GDM1 (cell line): ENCODE measurements at regions not wholly inside any gene's neighbourhood (a gene's known extent, or its start where the extent isn't known, plus 50 kb on each side); places are given as distances from the start of the nearest gene placed in this dataset.

Source experiments
- DNase-seq: peaks from one replicate; lab custom pipeline; 2025; lab: John Stamatoyannopoulos, UW

DNA sequence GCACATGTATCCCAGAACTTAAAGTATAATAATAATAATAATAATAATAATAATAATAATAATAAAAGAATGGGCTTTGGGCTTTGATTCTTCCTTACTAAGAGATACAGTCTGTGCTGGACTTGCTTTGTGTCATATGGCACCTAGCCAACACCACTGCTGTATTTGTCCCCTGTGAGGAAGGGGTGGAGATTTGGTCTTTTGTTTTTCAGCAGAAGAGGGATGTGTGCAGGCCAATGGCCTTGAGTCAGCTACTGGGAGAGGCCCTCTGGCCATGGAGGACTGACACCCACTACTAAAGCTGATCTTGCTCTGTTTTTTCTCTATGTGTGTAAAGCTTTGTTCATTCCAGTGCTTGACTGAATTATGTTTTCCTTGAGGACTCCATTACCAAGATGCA, 573.0 kb upstream of the PCDH15 start:
- DNase-seq, result no peak

DNA sequence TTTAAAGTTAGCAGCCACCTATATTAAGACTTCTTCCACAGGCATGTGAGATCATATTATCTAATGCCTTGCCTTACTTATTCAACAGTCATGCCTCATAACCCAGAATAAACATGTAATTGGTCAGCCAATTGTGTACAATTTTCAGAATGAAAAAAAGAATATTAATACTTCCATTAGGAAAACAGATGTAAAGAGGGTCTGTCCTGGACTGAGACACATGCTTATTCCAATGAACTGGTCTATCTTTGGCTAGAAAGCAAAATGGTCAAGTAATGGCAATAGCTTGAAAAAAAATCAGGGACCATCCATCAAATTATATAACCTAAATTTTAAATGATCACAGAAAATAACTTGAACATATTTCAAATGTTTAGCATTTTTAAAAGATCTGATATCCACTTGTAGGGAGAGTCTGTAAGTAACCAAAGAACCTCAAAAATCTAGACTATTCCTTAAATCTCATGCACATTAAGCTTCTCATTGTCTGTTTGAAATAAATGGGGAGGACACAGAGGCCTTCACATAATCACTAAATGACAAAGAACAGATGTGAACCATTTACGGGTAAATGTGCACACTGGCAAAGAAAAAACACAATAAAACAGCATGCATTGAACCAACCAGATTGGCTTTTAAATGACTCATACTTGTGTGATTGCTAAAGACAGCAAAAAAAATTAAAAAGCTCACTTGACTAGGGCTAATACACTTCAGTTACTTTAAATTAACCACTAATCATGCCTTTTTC, 568.8 kb upstream of the PCDH15 start:
- DNase-seq, result no peak

DNA sequence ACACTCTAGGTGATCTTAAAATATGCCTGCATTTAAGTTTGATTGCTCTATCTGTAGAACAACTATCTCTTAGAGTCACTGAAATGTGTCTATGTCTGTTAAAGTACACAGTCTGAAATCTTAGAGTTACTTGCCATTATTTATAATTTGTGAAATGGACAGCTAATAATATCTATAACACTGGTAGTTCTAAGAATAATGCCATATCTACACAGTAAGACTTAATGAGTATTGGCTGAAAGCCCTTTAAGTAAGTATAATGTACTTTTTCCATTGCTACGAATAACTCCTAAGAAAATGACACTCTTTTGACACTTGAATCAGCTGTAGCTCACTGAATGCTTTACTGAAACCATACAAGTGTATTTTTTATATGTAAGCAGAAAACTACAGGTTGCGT, 567.4 kb upstream of the PCDH15 start:
- no peak for DNase-seq

DNA sequence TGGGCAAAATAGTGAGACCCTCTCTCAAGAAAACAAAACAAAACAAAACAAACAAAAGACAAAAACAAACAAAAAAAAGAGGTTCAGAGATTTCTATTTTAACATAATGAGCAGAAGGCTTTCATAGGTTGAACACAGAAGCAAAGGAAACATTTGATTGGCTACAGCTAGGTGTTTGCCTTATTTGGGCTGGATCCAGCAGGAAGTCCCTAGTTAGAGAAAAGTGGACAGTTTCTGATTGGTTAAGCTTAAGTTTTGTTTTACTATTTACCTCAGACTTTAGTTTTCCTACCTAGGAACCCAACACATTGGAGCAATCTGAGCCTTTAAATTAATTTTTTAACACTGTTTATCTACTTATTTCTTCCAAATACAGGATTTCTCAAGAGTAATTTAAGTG, 566.5 kb upstream of the PCDH15 start:
- no peak for DNase-seq

DNA sequence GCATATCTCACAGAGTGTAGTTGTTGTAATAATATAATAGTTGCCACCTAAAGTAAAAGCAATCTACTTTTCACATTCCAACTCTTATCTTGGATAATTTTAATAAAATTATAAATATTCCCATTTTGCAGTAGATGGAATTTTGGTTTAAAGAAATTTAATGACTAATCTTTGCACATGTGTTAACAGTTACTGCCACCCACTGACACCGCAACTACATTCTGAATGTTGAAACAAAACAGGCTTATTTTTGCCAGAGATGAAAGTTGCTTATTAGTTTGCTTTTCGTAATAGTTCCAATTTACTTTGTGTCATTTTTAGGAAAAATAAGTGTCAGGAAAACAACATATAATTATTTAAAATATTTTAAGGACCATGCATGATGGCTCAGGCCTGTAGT, 557.5 kb upstream of the PCDH15 start:
- no peak for DNase-seq

DNA sequence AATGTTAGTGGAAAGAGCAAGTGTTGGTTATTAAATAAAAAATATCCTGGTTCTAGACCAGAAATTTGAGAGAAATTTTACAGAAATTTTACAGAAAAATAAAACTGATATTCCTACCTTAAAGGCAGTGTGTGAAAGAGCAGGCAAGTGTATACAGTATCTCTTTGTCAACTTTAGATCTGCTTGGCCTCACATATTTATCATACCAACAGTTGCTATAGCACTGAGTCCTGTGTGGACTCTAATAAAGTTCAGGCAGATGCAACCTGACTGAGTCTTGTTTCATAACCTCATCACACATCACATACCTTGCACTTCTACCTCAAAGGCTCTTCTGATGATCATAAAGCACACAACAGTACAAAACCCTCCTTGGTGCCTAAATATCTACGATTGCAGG, 552.4 kb upstream of the PCDH15 start:
- DNase-seq, result no peak

DNA sequence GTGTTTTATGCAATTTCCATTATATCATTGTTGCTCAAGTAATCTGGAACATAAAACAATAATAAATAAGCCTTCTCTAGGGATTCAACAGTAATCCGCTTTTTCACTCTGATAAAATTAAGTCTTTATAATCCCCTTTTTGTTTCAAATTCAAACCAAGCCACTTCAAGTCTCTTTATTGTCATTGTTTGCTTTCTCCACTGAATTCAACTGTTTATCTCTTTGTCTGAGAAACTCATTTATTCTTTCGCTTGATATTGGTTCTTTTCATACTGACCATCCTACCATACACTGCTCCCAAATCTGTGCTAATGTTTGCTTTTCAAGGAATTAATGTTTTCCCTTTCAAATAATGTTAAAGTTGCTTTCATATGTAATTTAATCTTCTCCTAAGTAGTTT, 550.4 kb upstream of the PCDH15 start:
- DNase-seq, result no peak

DNA sequence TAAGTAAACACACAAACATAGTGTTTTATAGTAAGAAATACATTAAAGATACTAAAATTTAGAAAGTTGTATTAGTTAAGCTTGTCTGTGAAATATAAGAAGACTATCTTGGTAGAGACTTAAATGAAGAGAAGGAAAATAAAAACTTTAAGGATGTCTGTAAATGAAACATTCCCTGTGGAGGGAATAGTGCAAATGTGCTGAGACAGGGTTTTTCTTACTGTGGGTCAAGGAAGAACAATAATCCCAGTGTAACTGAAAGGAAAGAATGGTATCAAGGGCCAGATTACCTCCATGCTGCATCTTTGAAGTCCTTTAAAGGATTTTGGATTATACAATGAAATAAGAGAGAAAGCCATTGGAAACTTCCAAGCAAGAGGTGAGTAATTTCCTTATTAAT, 547.5 kb upstream of the PCDH15 start:
- DNase-seq, result no peak

DNA sequence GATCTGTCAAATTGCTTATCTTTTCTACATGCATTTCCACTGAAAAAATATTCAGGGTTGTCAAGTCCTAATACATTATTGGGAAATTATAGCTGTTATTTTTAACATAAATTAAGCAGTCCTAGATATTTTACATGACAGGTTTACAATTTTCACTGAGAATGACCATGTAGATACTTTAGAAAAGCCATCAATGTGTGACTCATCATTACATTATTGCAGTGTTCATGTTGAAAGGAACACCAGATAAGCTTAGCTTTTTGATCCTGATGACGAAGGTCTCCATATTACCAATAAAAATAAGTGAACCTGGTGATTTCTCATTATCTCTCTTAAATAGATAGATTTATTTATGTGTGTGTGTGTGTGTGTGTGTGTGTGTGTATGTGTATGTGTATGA, 529.5 kb upstream of the PCDH15 start:
- DNase-seq, result no peak

DNA sequence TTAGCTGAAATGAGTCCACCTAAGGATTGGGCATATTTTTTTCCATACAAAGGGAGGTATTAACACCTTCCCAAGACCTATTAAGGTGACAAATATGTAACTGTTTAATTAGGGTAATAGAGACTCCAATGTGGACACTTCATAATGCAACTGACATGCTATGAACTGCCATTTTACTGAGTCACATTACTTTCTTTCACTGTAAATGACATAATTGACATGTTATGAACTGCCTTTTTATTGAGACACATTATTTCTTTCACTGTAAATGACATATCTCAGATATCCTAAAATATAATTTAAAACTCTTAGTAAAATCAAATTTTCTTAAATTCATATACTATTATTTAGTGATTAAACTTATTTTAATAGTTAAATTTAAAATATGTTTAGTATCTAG, 528.8 kb upstream of the PCDH15 start:
- no peak for DNase-seq

DNA sequence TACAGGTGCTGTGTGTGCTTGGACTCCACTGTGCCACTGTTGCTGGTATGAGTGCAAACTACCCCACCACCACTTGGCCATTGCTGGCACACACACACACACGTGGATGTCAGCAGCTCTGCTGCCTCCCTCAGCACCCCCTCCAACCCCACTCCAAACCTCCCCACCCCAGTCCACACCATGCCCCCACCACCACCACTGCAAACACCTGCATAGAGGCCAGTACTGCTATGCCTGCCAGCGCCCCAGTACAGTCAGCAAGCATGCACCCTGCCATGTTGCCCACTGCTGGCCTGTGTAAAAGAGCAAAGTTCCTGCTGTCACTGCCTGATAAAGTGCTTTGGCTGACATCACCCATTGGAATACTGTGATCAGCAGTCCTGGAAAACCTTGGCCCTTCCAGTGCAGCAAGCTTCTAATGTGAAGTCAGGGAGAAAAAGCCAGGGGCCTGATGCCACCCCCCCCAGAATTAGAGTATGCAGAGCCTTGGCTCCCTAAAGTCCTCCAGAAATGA, 519.2 kb upstream of the PCDH15 start:
- DNase-seq, result no peak

DNA sequence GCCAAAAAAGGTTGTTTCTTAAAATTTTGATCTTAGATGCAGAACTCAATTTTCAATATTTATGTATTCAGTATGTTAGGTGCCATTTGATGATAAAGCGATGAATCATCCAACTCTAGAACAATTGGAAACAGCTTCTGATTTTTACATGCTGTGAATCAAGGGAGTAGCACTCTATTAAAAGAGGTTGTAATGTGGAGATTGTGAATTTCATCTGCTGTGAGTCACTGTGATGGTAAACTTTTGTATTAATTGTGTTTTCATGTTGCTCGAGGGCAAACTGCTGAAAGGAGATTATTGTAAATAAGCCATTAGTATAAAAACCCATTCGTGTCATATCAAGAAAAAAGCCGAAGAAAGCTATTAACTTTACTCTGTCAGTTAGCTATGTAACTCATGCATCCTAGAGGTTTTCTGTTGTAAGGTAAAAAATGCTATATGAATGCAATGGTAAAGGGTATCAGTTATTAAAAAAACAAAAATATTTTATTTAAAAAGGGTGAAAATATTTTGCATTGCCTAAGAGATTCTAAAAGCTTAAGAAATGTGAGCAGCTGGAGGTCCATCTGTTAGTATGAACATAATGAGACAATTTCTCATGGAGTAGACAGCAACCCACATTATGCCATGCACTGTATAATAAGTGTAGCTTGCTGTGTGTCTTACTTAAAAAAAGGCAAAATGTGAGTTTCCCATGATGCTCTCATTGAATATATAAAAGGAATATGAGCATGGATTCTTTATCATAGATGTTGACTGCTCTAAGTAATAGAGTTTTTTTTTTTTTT, 511.0 kb upstream of the PCDH15 start:
- no peak for DNase-seq

DNA sequence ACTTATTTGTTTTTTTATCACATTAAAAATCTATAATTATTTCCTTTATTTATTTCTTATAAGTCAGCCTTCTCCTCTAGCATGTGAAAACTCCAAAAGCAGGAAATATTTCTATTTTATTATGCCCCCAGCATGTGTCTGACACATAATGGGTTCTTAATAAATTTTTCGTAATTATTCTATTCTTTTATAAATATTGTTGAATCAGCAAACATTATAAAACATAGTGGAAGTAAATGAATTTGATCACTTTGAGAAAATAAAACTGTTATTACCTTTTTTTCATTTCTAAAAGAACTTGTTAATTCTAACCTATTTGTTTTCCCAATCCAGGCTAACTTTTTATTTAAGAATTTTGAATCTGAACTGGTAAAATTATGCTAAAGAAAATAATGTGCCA, 509.1 kb upstream of the PCDH15 start:
- DNase-seq, result no peak

DNA sequence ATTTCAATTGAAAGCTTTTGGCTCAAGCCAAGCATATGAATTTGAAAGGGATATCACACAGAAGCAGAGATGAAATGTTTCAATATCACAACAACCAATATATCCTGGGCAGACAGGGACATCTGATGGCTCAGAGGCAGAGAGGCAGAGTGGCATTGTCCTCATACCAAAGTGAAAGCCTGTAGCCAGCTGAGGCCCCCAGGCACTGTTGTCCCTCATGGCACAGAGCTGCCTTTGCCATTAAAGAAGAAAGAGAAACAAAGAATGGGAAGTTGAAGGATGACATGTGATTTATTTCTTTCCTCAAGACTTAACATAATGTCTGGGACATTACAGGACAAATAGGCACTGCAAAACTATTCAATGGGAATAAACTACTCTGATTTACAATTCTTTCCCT, 504.3 kb upstream of the PCDH15 start:
- DNase-seq, result no peak

DNA sequence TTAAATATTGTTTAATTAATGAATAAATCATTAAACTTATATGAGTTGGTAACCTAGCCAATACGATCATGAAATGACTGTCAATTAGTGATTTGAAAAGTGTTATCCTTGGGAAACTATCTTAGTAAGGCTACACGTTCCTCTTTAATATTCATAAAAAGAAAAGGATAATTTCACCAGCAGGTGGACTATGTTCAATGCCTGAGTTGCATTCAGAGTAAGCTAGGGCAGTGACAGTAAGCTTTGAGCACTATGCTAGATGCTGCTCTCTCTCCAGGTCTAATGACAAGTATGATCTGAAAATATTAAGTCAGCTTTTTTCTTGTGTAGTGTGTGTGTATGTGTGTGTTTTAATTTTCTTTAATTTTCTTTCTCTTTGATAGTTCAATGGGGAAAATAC, 486.3 kb upstream of the PCDH15 start:
- DNase-seq, result no peak

DNA sequence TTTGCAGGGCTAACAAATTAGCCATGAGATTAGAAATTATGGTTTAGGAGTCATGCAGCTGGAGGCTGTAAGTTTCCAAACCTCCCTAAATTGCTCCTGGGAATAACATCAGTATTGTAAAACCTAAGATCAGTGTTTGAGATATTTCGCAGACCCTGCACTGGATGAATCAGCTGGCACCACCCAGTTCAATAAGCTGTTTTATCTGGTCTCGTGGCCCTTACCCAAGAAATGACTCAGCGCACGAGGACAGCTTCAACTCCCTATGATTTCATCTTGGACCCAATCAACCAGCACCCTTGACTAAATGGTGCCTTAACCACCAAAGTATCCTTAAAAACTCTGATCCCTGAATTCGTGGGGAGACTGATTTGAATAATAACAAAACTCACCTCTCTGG, 482.0 kb upstream of the PCDH15 start:
- DNase-seq, result no peak

DNA sequence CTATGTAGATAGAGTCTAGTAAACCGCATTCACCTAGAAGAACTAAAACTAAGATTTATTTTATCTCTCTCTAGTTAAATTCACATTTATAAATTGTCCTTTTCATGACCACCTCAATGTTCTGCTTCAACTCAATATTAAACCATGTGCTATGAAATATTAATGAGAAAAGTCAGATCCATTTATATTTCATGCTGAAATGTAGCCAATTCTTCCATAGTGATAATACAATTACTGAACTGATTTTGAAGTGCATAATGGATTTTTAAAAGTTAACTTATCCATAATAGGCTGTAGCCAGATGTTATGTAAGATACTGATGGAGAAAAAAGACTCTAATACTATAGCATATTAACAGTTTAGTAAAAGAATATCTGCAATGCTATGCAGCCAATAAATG, 479.7 kb upstream of the PCDH15 start:
- no peak for DNase-seq

DNA sequence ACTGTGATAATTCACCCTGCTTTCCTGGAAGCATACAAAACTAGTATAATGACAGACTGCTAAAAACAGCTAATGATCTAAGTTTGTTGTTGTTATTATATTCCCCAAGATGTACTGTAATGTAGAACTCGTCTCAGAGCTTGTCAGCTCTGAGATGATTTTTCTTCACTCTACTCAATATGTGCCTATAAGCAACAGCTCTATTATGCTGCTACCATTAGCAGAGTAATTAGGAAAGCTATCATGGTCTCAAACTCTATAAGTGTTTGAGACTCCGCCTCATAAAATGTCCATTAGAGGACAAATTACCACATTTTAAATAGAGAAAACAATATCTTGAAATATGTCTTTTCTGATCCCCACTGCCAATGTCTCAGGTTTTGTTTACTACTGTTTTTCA, 476.5 kb upstream of the PCDH15 start:
- DNase-seq, result no peak

DNA sequence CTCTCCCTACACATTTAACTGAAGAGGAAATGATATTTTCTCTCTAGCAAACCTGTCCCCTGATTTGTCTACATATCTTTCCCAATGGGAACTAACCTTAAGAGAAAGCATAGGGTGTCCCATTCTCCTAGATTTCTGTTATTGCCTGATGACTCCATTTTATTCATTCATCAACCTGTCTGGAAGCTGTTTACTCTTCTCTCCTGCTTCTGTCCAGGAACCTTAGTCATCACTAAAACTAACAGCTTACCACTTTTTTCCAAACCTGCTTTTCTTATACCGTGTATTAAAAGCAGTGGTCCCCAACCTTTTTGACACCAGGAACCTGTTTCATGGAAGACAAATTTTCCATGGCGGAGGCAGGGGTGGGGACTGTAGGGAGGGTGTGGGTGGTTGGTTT, 473.3 kb upstream of the PCDH15 start:
- DNase-seq, result no peak

DNA sequence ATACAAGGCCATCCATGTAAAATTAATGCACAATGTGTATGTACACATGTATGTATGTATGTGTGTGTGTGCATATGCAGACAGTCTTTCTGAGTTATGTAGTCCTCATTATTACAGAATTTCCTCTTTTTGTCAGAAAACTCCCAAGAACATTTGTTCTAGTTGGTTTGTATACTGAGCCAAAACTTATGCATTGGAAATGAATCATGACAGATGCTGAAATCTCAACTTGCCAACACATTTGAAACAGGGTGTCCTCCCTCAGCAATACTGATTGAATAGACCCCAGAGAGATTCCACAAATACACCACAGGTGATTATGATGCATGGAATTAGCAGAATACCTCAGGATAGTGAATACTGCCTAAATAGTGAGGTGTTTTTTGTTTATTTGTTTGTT, 472.9 kb upstream of the PCDH15 start:
- no peak for DNase-seq

DNA sequence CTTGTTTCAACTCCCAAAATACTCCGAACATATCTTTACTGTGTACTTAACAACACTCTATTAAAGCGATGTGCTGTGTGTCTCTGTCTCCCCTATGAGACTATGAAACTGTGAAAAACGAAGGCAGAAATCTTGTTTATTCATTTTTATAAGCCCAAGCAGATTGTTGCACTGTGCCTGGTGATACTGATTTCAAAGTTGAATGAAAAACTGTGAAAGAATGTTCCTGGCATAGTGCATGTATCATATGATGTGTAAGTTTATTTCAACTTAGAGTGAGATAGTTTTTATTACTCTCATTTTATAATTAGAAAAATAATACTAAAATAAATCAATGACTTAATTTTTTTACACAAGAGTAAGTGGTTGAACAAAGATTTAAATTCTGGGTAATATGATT, 471.9 kb upstream of the PCDH15 start:
- no peak for DNase-seq

DNA sequence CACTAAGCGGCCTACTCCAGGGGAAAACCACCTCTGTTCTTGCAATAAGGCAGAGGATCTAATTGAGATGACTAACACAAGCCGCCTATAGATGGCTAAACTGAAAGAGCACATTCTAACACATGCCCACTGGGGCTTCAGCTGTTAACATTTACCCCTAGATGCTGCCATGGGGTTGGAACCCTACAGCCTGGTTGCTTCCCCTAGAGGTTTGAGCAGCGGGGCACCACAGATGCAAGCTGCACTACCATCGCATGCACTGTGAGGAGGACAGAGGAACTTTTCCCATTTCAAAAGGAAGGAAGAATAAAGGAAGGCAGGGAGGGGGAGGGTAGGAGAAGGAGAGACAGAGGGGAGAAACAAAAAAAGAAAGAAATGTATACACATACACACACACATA, 465.8 kb upstream of the PCDH15 start:
- no peak for DNase-seq

DNA sequence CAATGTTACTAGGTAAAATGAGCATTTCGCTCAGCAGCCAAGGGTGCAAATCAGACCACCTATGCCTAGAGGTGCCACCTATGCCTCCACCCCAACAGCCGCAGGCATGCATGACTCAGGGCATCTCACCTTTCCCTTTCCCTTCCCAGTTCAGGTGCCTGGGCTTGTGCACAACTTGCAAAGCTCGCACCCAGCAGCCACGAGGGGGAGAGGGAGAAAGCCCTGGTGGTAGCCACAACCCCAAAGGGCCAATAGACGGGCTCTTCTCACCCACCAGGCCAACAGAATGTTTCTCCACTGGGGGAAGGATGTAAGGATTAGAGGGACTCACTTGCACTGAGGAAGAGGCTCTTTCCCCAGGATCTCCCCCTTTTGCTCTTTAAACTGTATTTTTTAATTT, 462.3 kb upstream of the PCDH15 start:
- DNase-seq, result no peak

DNA sequence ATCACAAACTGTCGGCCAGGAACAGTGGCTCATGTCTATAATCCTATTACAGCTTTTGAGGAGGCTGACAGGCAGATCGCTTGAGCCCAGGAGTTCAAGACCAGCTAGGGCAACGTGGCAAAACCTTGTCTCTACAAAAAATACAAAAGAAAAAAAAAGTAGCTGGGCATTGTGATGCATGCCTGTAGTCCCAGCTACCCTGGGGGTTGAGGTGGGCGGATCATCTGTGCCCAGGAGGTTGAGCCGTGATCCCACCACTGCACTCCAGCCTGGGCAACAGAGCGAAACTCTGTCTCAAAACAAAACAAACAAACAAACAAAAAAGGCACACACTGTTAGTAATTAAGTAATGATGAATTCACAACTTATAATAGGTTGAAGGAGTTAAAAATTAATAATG, 441.5 kb upstream of the PCDH15 start:
- DNase-seq, result no peak
